ENCODE measurements at regions not wholly inside any gene's neighbourhood (a gene's known extent, or its start where the extent isn't known, plus 50 kb on each side); places are given as distances from the start of the nearest gene placed in this dataset.

- no peak overlapping the region for H3K4me3 ChIP-seq (ENCODE audit: low read length)
- DNase-seq (ENCODE audit: low read depth), result no peak
- TF ChIP-seq, protein P1, sequence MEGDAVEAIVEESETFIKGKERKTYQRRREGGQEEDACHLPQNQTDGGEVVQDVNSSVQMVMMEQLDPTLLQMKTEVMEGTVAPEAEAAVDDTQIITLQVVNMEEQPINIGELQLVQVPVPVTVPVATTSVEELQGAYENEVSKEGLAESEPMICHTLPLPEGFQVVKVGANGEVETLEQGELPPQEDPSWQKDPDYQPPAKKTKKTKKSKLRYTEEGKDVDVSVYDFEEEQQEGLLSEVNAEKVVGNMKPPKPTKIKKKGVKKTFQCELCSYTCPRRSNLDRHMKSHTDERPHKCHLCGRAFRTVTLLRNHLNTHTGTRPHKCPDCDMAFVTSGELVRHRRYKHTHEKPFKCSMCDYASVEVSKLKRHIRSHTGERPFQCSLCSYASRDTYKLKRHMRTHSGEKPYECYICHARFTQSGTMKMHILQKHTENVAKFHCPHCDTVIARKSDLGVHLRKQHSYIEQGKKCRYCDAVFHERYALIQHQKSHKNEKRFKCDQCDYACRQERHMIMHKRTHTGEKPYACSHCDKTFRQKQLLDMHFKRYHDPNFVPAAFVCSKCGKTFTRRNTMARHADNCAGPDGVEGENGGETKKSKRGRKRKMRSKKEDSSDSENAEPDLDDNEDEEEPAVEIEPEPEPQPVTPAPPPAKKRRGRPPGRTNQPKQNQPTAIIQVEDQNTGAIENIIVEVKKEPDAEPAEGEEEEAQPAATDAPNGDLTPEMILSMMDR (IDR thresholded peaks at IDR 0.05; ENCODE audit: insufficient read depth, low read depth, low read length, missing control alignments), result no peak
Measured at GRCh38 chr15:81633889-81634288, 259.9 kb upstream of the TMC3 start.

DNA sequence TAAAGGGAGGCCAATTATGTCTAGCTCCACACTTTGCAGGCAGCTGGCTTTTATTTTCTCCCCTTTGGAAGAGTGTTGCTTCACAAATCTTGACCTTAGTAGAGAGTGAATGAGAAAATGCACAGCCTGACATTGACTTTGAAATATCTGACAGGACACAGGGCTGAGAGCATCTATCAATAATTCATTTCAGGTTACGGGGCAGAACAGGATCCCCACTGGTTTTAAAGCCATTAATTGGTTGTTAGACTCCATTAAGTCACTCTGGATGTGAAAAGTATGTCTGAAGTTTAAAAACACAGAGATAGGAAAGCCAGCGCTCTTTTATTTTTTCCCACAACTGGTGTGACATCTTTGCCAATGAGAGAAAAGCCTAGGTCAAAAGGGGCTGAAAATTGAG lies 251.9 kb upstream of the TMC3 start:
- TF ChIP-seq, protein P1 (IDR thresholded peaks at IDR 0.05; ENCODE audit: insufficient read depth, low read depth, low read length, missing control alignments), result no peak
- no peak overlapping the region for H3K4me3 ChIP-seq (ENCODE audit: low read length)
- DNase-seq (ENCODE audit: low read depth), result no peak

DNA sequence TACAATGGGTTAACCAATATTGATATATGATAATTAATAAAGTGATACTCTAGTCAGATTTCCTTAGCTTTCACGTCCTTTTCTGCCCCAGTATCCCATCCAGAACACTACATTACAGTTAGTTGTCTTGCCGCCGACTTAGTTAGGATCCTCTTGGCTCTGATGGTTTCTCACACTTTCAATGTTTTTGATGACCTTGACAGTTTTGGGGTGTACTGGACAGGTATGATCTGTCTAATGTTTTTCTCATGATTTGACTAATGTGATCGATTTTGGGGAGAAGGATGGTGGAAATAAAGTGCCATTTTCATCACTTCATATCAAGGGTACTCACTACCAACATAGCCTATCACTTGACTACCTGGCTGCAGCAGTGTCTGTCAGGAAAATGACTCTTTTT lies 245.0 kb upstream of the TMC3 start:
- DNase-seq (ENCODE audit: low read depth), result no peak
- H3K4me3 ChIP-seq (ENCODE audit: low read length), result no peak overlapping the region
- TF ChIP-seq, protein P1 (IDR thresholded peaks at IDR 0.05; ENCODE audit: insufficient read depth, low read depth, low read length, missing control alignments), result no peak

- TF ChIP-seq, protein P1 (IDR thresholded peaks at IDR 0.05; ENCODE audit: insufficient read depth, low read depth, low read length, missing control alignments), result no peak
- no peak for DNase-seq (ENCODE audit: low read depth)
Measured at GRCh38 chr15:81612631-81613030, 238.6 kb upstream of the TMC3 start.

GRCh38 chr15:81611679-81612078 lies 237.7 kb upstream of the TMC3 start:
- TF ChIP-seq, protein P1 (IDR thresholded peaks at IDR 0.05; ENCODE audit: insufficient read depth, low read depth, low read length, missing control alignments), result no peak
- no peak overlapping the region for H3K4me3 ChIP-seq (ENCODE audit: low read length)
- DNase-seq (ENCODE audit: low read depth), result no peak

More at GRCh38 chr15:81612631-81613030, 238.6 kb upstream of the TMC3 start:
- H3K4me3 ChIP-seq (ENCODE audit: low read length), result no peak overlapping the region

- TF ChIP-seq, protein P1 (IDR thresholded peaks at IDR 0.05; ENCODE audit: insufficient read depth, low read depth, low read length, missing control alignments), result no peak
- DNase-seq (ENCODE audit: low read depth), result no peak
- H3K4me3 ChIP-seq (ENCODE audit: low read length), result no peak overlapping the region
Measured at GRCh38 chr15:81608309-81608829, 234.4 kb upstream of the TMC3 start.

- TF ChIP-seq, protein P1 (IDR thresholded peaks at IDR 0.05; ENCODE audit: insufficient read depth, low read depth, low read length, missing control alignments), result no peak
- no peak for DNase-seq (ENCODE audit: low read depth)
- H3K4me3 ChIP-seq (ENCODE audit: low read length), result no peak overlapping the region
Measured at GRCh38 chr15:81604713-81605112, 230.7 kb upstream of the TMC3 start.
